HEK293 (cell line): ENCODE measurements at regions not wholly inside any gene's neighbourhood (a gene's known extent, or its start where the extent isn't known, plus 50 kb on each side); places are given as distances from the start of the nearest gene placed in this dataset.

Experiments used
- CTCF ChIA-PET: fragments of 350-600 bp; formaldehyde crosslinking; extraction: SDS; loops from one replicate; lab custom pipeline; 2021; ENCODE audit warnings: antibody characterized with exemption; lab: Yijun Ruan, JAX
- POLR2A ChIA-PET: fragments of 300-600 bp; formaldehyde crosslinking; extraction: SDS; loops from one replicate; lab custom pipeline; 2020; ENCODE audit warnings: antibody characterized with exemption, inconsistent platforms; lab: Yijun Ruan, JAX
- H3K27ac ChIP-seq: fragments of 200-500 bp; sonication (Bioruptor generic); 2 replicates; pipeline ENCODE4 v1.5.1; 2014; ENCODE audit warnings: low read depth, low read length, control low read depth, inconsistent platforms; ENCODE audit errors: extremely low read depth
- H3K36me3 ChIP-seq, 2 experiments: fragments of 200-500 bp in 1 of 2; sonication (Bioruptor generic) in 1 of 2; 1 replicate in 1 of 2; 2 replicates in 1 of 2; pipeline ENCODE4 v1.5.1; 2014 to 2017; ENCODE audit warnings: inconsistent platforms in 2 of 2, low read length in 2 of 2; ENCODE audit not compliant: control insufficient read depth in 2 of 2, insufficient read depth in 1 of 2
- H3K4me1 ChIP-seq: fragments of 200-500 bp; sonication (Bioruptor generic); 2 replicates; pipeline ENCODE4 v1.5.1; 2014; ENCODE audit warnings: mild to moderate bottlenecking, low read length, inconsistent platforms; ENCODE audit not compliant: control insufficient read depth, insufficient read depth
- H3K4me3 ChIP-seq: 2 replicates; pipeline ENCODE4 v1.5.1; 2011; ENCODE audit warnings: low read depth, mild to moderate bottlenecking, control low read depth, low read length, moderate library complexity
- H3K9me3 ChIP-seq: fragments of 200-500 bp; sonication (Bioruptor generic); 2 replicates; pipeline ENCODE4 v1.5.1; 2014; ENCODE audit warnings: low read depth, low read length, inconsistent platforms; ENCODE audit not compliant: control insufficient read depth, insufficient read depth
- GFI1B ChIP-seq: fragments of 450-650 bp; formaldehyde crosslinking; IDR thresholded peaks from 2 replicates; pipeline ENCODE4 v1.5.1; 2016; ENCODE audit warnings: missing biosample characterization, missing genetic modification characterization
- KLF1 ChIP-seq: fragments of 450-650 bp; formaldehyde crosslinking; IDR thresholded peaks from 2 replicates; pipeline ENCODE4 v1.5.1; 2016; ENCODE audit warnings: missing biosample characterization, missing genetic modification characterization
- SP7 ChIP-seq: fragments of 450-650 bp; formaldehyde crosslinking; IDR thresholded peaks from 2 replicates; pipeline ENCODE4 v1.5.1; 2016; ENCODE audit warnings: missing biosample characterization, missing genetic modification characterization
- TCF7L2 ChIP-seq: IDR thresholded peaks from 2 replicates; pipeline ENCODE4 v1.6.1; 2011; ENCODE audit warnings: low read depth, mild to moderate bottlenecking, inconsistent platforms, low read length, moderate library complexity, borderline replicate concordance
- YY1 ChIP-seq: fragments of 450-650 bp; formaldehyde crosslinking; IDR thresholded peaks from 2 replicates; pipeline ENCODE4 v1.5.1; 2018; ENCODE audit warnings: missing biosample characterization, missing genetic modification characterization
- YY2 ChIP-seq: fragments of 450-650 bp; formaldehyde crosslinking; IDR thresholded peaks from 2 replicates; pipeline ENCODE4 v1.5.1; 2016; ENCODE audit warnings: missing biosample characterization, missing genetic modification characterization
- ZBTB49 ChIP-seq: fragments of 450-650 bp; formaldehyde crosslinking; IDR thresholded peaks from 2 replicates; pipeline ENCODE4 v1.5.1; 2016; ENCODE audit warnings: missing biosample characterization, missing genetic modification characterization, low read depth
- ZBTB7A ChIP-seq: fragments of 450-650 bp; formaldehyde crosslinking; IDR thresholded peaks from 2 replicates; pipeline ENCODE4 v1.5.1; 2016; ENCODE audit warnings: low read depth, missing biosample characterization, missing genetic modification characterization
- ZEB2 ChIP-seq: fragments of 450-650 bp; formaldehyde crosslinking; IDR thresholded peaks from 2 replicates; pipeline ENCODE4 v1.5.1; 2016; ENCODE audit warnings: missing biosample characterization, missing genetic modification characterization
- ZFP3 ChIP-seq: fragments of 450-650 bp; formaldehyde crosslinking; IDR thresholded peaks from 2 replicates; pipeline ENCODE4 v1.5.1; 2016; ENCODE audit warnings: low read depth, missing biosample characterization, missing genetic modification characterization
- ZNF121 ChIP-seq: fragments of 450-650 bp; formaldehyde crosslinking; IDR thresholded peaks from 2 replicates; pipeline ENCODE4 v1.5.1; 2016; ENCODE audit warnings: missing biosample characterization, missing genetic modification characterization
- ZNF132 ChIP-seq: fragments of 450-650 bp; formaldehyde crosslinking; IDR thresholded peaks from 2 replicates; pipeline ENCODE4 v1.5.1; 2017; ENCODE audit warnings: missing biosample characterization, missing genetic modification characterization, borderline replicate concordance
- ZNF169 ChIP-seq: fragments of 450-650 bp; formaldehyde crosslinking; IDR thresholded peaks from 2 replicates; pipeline ENCODE4 v1.5.1; 2016; ENCODE audit warnings: missing biosample characterization, missing genetic modification characterization
- ZNF23 ChIP-seq: fragments of 450-650 bp; formaldehyde crosslinking; IDR thresholded peaks from 2 replicates; pipeline ENCODE4 v1.5.1; 2016; ENCODE audit warnings: missing biosample characterization, missing genetic modification characterization, borderline replicate concordance
- ZNF239 ChIP-seq: fragments of 450-650 bp; formaldehyde crosslinking; IDR thresholded peaks from 2 replicates; pipeline ENCODE4 v1.5.1; 2016; ENCODE audit warnings: missing biosample characterization, missing genetic modification characterization
- ZNF248 ChIP-seq: fragments of 450-650 bp; formaldehyde crosslinking; IDR thresholded peaks from 2 replicates; pipeline ENCODE4 v1.5.1; 2017; ENCODE audit warnings: missing biosample characterization, missing genetic modification characterization
- ZNF302 ChIP-seq: fragments of 450-650 bp; formaldehyde crosslinking; IDR thresholded peaks from 2 replicates; pipeline ENCODE4 v1.5.1; 2016; ENCODE audit warnings: missing biosample characterization, missing genetic modification characterization, low read depth
- ZNF341 ChIP-seq: fragments of 450-650 bp; formaldehyde crosslinking; IDR thresholded peaks from 2 replicates; pipeline ENCODE4; 2016; ENCODE audit warnings: low read depth, missing biosample characterization, missing genetic modification characterization
- ZNF366 ChIP-seq: fragments of 450-650 bp; formaldehyde crosslinking; conservative IDR thresholded peaks from 2 replicates; pipeline ENCODE4 v1.5.1; 2016; ENCODE audit warnings: missing biosample characterization, missing genetic modification characterization
- ZNF549 ChIP-seq: fragments of 450-650 bp; IDR thresholded peaks from 2 replicates; pipeline ENCODE4 v1.5.1; 2018; ENCODE audit warnings: missing biosample characterization, missing genetic modification characterization, mild to moderate bottlenecking, inconsistent platforms, moderate library complexity
- ZNF629 ChIP-seq: fragments of 450-650 bp; formaldehyde crosslinking; IDR thresholded peaks from 2 replicates; pipeline ENCODE4 v1.5.1; 2017; ENCODE audit warnings: missing biosample characterization, missing genetic modification characterization
- ZNF76 ChIP-seq: fragments of 450-650 bp; formaldehyde crosslinking; IDR thresholded peaks from 2 replicates; pipeline ENCODE4; 2016; ENCODE audit warnings: low read depth, missing biosample characterization, missing genetic modification characterization, borderline replicate concordance
- ZNF843 ChIP-seq: fragments of 450-650 bp; formaldehyde crosslinking; IDR thresholded peaks from 2 replicates; pipeline ENCODE4 v1.5.1; 2016; ENCODE audit warnings: missing biosample characterization, missing genetic modification characterization
- TF ChIP-seq, protein P1 (sequence below): fragments of 450-650 bp; formaldehyde crosslinking; conservative IDR thresholded peaks from 2 replicates; pipeline ENCODE4 v1.5.1; 2016; ENCODE audit warnings: low read depth, missing biosample characterization, missing genetic modification characterization

- TF ChIP-seq ZNF169 (tag by site-specific recombination) (no peak), ZNF76 (tag by site-specific recombination) (no peak), ZNF629 (tag by site-specific recombination) (no peak), GFI1B (tag by site-specific recombination) (no peak), ZNF549 (tag by site-specific recombination) (no peak), ZNF239 (tag by site-specific recombination) (no peak), ZNF248 (tag by site-specific recombination) (no peak), ZEB2 (tag by site-specific recombination) (no peak), SP7 (tag by site-specific recombination) (no peak), ZBTB49 (tag by site-specific recombination) (no peak), ZNF843 (no peak), ZNF121 (tag by site-specific recombination) (no peak), ZNF23 (tag by site-specific recombination) (no peak), KLF1 (no peak), ZBTB7A (tag by site-specific recombination) (no peak), ZNF302 (tag by site-specific recombination) (no peak), YY2 (tag by site-specific recombination) (no peak), YY1 (no peak), ZNF341 (tag by site-specific recombination) (no peak), TCF7L2 (no peak)
- Histone ChIP-seq H3K36me3 (no peaks in the 10 kb centered on the region), H3K27ac (no peak overlapping the region), H3K4me3 (no peak overlapping the region), H3K9me3 (no peaks in the 10 kb centered on the region), H3K4me1 (no peaks in the 10 kb centered on the region)
- CTCF ChIA-PET: interaction anchor here (0.6 to 1.0 kb wide), 2 partner anchors 14 to 46 kb away, joined by 3 to 6 read pairs; no protein-coding TSS in a partner anchor
- POLR2A ChIA-PET: no interaction called here
These were observed 243.9 kb downstream of the MIAT start for GRCh38 chr22:26901198-26901816.

- no peak for TF ChIP-seq ZNF843
- no peak for TF ChIP-seq ZNF302 (tag by site-specific recombination)
- TF ChIP-seq ZNF366: peak; percentile 34; the same call in 1 of the 2 replicates
- no peak for TF ChIP-seq ZFP3 (tag by site-specific recombination)
- TF ChIP-seq, protein P1, sequence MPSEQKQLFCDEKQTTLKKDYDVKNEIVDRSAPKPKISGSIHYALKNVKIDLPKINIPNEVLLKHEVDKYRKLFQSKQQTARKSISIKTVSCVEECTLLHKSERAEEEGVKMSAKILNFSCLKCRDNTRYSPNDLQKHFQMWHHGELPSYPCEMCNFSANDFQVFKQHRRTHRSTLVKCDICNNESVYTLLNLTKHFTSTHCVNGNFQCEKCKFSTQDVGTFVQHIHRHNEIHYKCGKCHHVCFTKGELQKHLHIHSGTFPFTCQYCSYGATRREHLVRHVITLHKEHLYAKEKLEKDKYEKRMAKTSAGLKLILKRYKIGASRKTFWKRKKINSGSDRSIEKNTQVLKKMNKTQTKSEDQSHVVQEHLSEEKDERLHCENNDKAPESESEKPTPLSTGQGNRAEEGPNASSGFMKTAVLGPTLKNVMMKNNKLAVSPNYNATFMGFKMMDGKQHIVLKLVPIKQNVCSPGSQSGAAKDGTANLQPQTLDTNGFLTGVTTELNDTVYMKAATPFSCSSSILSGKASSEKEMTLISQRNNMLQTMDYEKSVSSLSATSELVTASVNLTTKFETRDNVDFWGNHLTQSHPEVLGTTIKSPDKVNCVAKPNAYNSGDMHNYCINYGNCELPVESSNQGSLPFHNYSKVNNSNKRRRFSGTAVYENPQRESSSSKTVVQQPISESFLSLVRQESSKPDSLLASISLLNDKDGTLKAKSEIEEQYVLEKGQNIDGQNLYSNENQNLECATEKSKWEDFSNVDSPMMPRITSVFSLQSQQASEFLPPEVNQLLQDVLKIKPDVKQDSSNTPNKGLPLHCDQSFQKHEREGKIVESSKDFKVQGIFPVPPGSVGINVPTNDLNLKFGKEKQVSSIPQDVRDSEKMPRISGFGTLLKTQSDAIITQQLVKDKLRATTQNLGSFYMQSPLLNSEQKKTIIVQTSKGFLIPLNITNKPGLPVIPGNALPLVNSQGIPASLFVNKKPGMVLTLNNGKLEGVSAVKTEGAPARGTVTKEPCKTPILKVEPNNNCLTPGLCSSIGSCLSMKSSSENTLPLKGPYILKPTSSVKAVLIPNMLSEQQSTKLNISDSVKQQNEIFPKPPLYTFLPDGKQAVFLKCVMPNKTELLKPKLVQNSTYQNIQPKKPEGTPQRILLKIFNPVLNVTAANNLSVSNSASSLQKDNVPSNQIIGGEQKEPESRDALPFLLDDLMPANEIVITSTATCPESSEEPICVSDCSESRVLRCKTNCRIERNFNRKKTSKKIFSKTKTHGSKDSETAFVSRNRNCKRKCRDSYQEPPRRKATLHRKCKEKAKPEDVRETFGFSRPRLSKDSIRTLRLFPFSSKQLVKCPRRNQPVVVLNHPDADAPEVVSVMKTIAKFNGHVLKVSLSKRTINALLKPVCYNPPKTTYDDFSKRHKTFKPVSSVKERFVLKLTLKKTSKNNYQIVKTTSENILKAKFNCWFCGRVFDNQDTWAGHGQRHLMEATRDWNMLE (tag by site-specific recombination): no peak
- no peak for TF ChIP-seq ZNF132
- no peaks in the 10 kb centered on the region for H3K4me1 ChIP-seq
- no peaks in the 10 kb centered on the region; a peak in 1 of 3 replicates for H3K36me3 ChIP-seq
- CTCF ChIA-PET: interaction anchor here (1.0 kb wide), 1 partner anchor 16 kb away, joined by 6 read pairs; no protein-coding TSS in a partner anchor
- no peaks in the 10 kb centered on the region for H3K9me3 ChIP-seq
- H3K4me3 ChIP-seq: no peak overlapping the region
- POLR2A ChIA-PET: no interaction called here
- H3K27ac ChIP-seq: no peak overlapping the region
These were observed 245.1 kb downstream of the MIAT start for GRCh38 chr22:26902401-26903029.
